Heart left ventricle (tissue), 16 donors: ENCODE measurements at regions not wholly inside any gene's neighbourhood (a gene's known extent, or its start where the extent isn't known, plus 50 kb on each side); places are given as distances from the start of the nearest gene placed in this dataset.

Source experiments
- ATAC-seq, 4 donors: fragments of 200-7000 bp; cut with Tn5 transposase; one replicate each; pipeline ENCODE4 v1.9.1; 2020 to 2022; ENCODE audit warnings: moderate library complexity in 4 of 4, mild to moderate bottlenecking in 3 of 4, moderate number of reproducible peaks in 1 of 4
- DNase-seq, 5 donors: peaks; one replicate each; pipeline ENCODE4 v3.0.0-alpha.2; 2020
- H3K27ac ChIP-seq, 12 donors: fragments of 200-600 bp; sonication (generic) in 4 of 12; one replicate each; pipeline versions ENCODE4 v1.5.0 to v1.8.0; 2016 to 2022; ENCODE audit warnings: mild to moderate bottlenecking in 2 of 12
- H3K27me3 ChIP-seq, 9 donors: fragments of 200-600 bp; sonication (generic) in 2 of 9; one replicate each; pipeline versions ENCODE4 v1.5.1 to v1.8.0; 2016 to 2022; ENCODE audit warnings: mild to moderate bottlenecking in 3 of 9
- H3K36me3 ChIP-seq, 9 donors: fragments of 200-600 bp; sonication (generic) in 2 of 9; one replicate each; pipeline versions ENCODE4 v1.5.0 to v1.8.0; 2018 to 2022; ENCODE audit warnings: mild to moderate bottlenecking in 2 of 9
- H3K4me1 ChIP-seq, 12 donors: fragments of 200-600 bp; sonication (generic) in 4 of 12; one replicate each; pipeline versions ENCODE4 v1.5.0 to v1.8.0; 2016 to 2022; ENCODE audit warnings: mild to moderate bottlenecking in 3 of 12
- H3K4me3 ChIP-seq, 12 donors: fragments of 200-600 bp; sonication (generic) in 4 of 12; one replicate each; pipeline versions ENCODE4 v1.5.0 to v1.8.0; 2017 to 2022; ENCODE audit warnings: mild to moderate bottlenecking in 9 of 12, moderate library complexity in 4 of 12
- H3K9me3 ChIP-seq, 12 donors: fragments of 200-600 bp; sonication (generic) in 4 of 12; one replicate each; pipeline versions ENCODE4 v1.5.0 to v1.8.0; 2016 to 2022; ENCODE audit warnings: mild to moderate bottlenecking in 1 of 12
- POLR2A ChIP-seq, 2 donors: fragments of 450-650 bp; IDR thresholded peaks; one replicate each; pipeline ENCODE4 v1.6.1; 2017; ENCODE audit warnings: antibody characterized with exemption in 2 of 2, mild to moderate bottlenecking in 2 of 2, moderate library complexity in 2 of 2
- WGBS, 4 donors: extraction: QIAGEN DNeasy Blood & Tissue Kit in 2 of 4; methylation state at CpG; one replicate each; pipeline versions ENCODE4 v1.1.5 to v1.1.7; 2013 to 2018; 5-methylcytosine and 5-hydroxymethylcytosine counted together
- intact Hi-C, 10 donors: fragments of 100-400 bp; cut with DNase I; formaldehyde crosslinking; loops; one replicate each; pipeline versions ENCODE4 v1.11.1 to v1.14.2; 2022
- TF ChIP-seq, protein P1 (sequence below), 12 donors: fragments of 200-600 bp; sonication (generic) in 4 of 12; IDR thresholded peaks; one replicate each; pipeline versions ENCODE4 v1.5.0 to v1.8.0; 2018 to 2022; ENCODE audit warnings: antibody characterized with exemption in 12 of 12, mild to moderate bottlenecking in 5 of 12
- donor health status: ischemic (EF 13 %, LVEDD 7.1; RV severe dilation, severe dysfunction).
- donor health status: healthy with polysubstance abuse.
- donor health status: DM: no; HTN: yes; CAD: no.
- donor health status: DM: no; HTN: no; CAD: no.
- donor health status: ischemic (EF 25% LVEDD 6.9; RV normal size, moderate dysfunction).
- donor health status: ischemic (EF 25% LVEDD 5.7; RV mildly dilated, moderate dysfunction).
- donor health status: healthy.
- donor health status: DM: yes; HTN: yes; CAD: no.
- donor health status: ischemic (EF 35%, LVEDD 5.7; RV mildly dilated, moderate dysfunction).
- donor health status: nonischemic (EF 11% LVEDD 7.7; RV severe dilation, severe dysfunction).
- donor health status: DM: yes; HTN: yes; CAD: no.
- donor health status: PGD.
- donor health status: ischemic (EF 29% LVEDD 5.4; RV normal size, mild dysfunction).
- donor health status: nonischemic (EF 23%, LVEDD 6.1; RV moderate dilation, normal function).

DNA sequence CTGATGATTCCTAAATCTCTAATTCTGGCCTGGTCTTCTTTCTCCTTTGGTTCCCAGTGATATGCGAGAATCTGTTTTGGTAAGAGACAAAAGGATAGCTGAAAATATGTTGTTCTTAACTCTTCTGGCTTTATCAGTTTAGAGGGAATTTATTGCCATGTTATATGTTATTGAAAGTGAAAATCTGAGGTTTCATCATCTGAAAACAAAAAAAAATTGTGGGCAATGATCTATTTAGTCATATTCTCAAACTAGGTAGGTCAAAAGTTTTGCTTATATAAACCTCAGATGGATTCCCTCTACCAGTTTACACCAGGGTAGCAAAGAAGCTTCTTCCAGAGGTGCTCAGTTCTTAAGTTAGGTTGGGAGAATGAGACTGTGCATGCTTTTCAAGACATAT, 103.6 kb downstream of the ITM2A start:
- no peaks in the 10 kb centered on the region for H3K9me3 ChIP-seq
- DNase-seq (no peak), ATAC-seq (no peak)
- peaks cover 0 to 15% (median 0%) of the 10 kb centered on the region in 12 donors for H3K4me1 ChIP-seq
- WGBS, 4 donors = 80 to 100% (median 93%) methylated on average over 1 of the region's 1 CpG
- intact Hi-C loops = loop anchor here in 5 of 10 donors (10.0 kb wide), 3 partner anchors 99 to 709 kb away; no protein-coding TSS in a partner anchor
- H3K4me3 ChIP-seq = no peak overlapping the region
- H3K36me3 ChIP-seq = no peaks in the 10 kb centered on the region
- peaks cover 0 to 3% (median 0%) of the 10 kb centered on the region in 9 donors for H3K27me3 ChIP-seq
- no peak overlapping the region for H3K27ac ChIP-seq
- TF ChIP-seq POLR2A (IDR thresholded peaks at IDR 0.05) = no peak

DNA sequence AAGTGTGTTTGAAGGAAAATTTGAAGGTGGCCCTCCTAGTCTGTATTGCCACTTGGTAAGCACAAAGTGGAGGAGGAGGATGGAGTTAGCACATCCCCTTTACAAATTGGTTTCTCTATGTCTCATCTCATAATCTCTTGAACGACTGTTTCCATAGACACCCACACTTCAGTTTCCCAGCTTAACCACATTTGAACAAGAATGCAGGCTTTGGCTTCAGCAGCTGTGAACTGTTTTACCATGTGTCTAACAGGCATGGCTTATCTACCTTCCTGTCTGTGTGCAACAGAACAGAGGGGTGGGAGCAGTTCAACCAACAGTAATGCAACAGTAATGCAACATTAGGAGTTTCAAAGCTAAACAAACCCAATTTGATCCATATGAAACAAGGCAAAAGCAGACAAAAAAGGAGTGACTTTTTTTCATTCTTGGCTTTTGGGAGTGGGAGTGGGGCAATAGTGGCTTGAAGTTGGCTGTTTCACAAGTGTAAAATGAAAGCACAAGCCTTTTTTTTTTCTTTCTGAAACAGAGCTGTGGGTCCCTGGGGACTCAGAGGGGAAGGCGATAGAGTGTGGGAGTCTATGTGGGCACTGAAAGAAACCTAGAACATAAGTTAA, 108.0 kb downstream of the ITM2A start:
- Histone ChIP-seq H3K36me3 (no peaks in the 10 kb centered on the region), H3K4me3 (no peak overlapping the region), H3K27ac (peak overlapping the region in 7 of 12 donors; percentile 4 to 63 (median 34)), H3K4me1 (peaks cover 0 to 16% (median 0%) of the 10 kb centered on the region in 12 donors), H3K9me3 (peaks cover 0 to 8% (median 0%) of the 10 kb centered on the region in 12 donors), H3K27me3 (peaks cover 0 to 11% (median 0%) of the 10 kb centered on the region in 9 donors)
- WGBS, 4 donors = 13 to 37% (median 21%) methylated on average over 2 of the region's 2 CpGs
- DNase-seq = peak in 3 of 5 donors; percentile 11 to 21 (median 20)
- TF ChIP-seq POLR2A (IDR thresholded peaks at IDR 0.05) = no peak
- TF ChIP-seq, protein P1, sequence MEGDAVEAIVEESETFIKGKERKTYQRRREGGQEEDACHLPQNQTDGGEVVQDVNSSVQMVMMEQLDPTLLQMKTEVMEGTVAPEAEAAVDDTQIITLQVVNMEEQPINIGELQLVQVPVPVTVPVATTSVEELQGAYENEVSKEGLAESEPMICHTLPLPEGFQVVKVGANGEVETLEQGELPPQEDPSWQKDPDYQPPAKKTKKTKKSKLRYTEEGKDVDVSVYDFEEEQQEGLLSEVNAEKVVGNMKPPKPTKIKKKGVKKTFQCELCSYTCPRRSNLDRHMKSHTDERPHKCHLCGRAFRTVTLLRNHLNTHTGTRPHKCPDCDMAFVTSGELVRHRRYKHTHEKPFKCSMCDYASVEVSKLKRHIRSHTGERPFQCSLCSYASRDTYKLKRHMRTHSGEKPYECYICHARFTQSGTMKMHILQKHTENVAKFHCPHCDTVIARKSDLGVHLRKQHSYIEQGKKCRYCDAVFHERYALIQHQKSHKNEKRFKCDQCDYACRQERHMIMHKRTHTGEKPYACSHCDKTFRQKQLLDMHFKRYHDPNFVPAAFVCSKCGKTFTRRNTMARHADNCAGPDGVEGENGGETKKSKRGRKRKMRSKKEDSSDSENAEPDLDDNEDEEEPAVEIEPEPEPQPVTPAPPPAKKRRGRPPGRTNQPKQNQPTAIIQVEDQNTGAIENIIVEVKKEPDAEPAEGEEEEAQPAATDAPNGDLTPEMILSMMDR (IDR thresholded peaks at IDR 0.05) = no peak
- intact Hi-C loops = no loop called here
- peak in 3 of 4 donors; percentile 46 to 78 (median 71) for ATAC-seq

DNA sequence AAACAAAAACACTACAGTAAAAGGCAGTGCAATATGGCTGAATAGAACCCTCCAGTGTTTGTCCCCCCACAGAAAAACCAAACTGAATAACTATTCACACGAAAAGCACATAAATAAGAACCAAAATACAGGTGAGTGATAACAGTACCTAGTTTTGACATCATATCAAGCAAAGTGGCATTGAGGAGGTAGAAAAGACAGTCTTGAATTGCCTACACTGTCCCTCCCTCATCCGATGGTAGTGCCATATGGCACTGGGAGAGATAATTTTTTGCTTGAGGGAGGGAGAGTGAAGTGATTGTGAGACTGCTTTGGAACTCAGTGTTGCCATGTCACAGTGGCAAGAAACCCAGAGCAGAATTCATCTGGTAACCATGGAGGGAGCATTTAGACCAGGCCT, 99.2 kb downstream of the GPR174 start:
- intact Hi-C loops = no loop called here
- no peaks in the 10 kb centered on the region for H3K9me3 ChIP-seq
- no peak for TF ChIP-seq POLR2A (IDR thresholded peaks at IDR 0.05)
- TF ChIP-seq, protein P1 (IDR thresholded peaks at IDR 0.05) = no peak
- peaks cover 0 to 4% (median 0%) of the 10 kb centered on the region in 9 donors for H3K27me3 ChIP-seq
- 59 to 80% (median 68%) methylated on average over 2 of the region's 2 CpGs for WGBS, 4 donors
- H3K27ac ChIP-seq = no peak overlapping the region
- ATAC-seq (no peak), DNase-seq (no peak)
- no peaks in the 10 kb centered on the region for H3K36me3 ChIP-seq
- no peaks in the 10 kb centered on the region for H3K4me1 ChIP-seq
- H3K4me3 ChIP-seq = no peak overlapping the region

DNA sequence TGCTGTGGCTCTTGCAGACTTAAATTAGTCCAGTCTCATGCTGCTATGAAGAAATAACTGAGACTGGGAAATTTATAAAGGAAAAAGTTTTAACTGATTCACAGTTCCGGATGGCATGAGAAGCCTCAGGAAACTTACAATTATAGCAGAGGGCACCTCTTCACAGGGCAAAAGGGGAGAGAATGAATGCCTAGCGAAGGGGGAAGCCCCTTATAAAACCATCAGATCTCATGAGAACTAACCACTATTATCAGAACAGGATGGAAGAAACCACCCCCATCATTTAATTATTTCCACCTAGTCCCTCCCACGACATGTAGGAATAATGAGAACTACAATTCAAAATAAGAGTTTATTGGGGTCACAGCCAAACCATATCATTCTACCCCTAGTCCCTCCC, 91.4 kb downstream of the GPR174 start:
- no peak overlapping the region for H3K27ac ChIP-seq
- H3K9me3 ChIP-seq = no peaks in the 10 kb centered on the region
- intact Hi-C loops = no loop called here
- no peaks in the 10 kb centered on the region for H3K36me3 ChIP-seq
- WGBS, 4 donors = 65 to 78% (median 66%) methylated on average over 3 of the region's 3 CpGs
- no peaks in the 10 kb centered on the region for H3K4me1 ChIP-seq
- DNase-seq = no peak
- TF ChIP-seq, protein P1 (IDR thresholded peaks at IDR 0.05) = no peak
- no peak for TF ChIP-seq POLR2A (IDR thresholded peaks at IDR 0.05)
- peaks cover 0 to 4% (median 0%) of the 10 kb centered on the region in 9 donors for H3K27me3 ChIP-seq
- H3K4me3 ChIP-seq = no peak overlapping the region
- no peak for ATAC-seq

DNA sequence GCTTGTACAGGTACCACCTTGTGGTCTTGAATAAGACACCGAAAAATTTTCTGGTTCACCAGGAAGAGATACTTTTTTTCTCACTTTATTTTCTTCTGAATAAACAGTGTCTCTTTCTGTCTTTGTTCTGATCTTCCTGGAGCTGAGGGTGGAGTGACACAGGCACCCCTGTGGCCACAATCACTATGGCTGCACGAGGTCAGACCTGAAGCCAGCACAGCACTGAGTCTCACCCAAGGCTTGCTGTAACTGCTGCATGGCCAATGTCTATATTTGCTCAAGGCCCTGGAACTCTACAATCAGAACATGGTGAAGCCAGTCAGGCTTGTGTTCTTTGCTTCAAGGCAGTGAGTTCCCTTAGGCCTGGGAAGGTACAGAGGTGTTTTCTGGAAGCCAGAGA, 87.2 kb downstream of the GPR174 start:
- intact Hi-C loops = no loop called here
- Histone ChIP-seq H3K4me1 (no peaks in the 10 kb centered on the region), H3K27me3 (no peaks in the 10 kb centered on the region), H3K9me3 (no peaks in the 10 kb centered on the region), H3K27ac (no peak overlapping the region), H3K36me3 (no peaks in the 10 kb centered on the region), H3K4me3 (no peak overlapping the region)
- ATAC-seq (no peak), DNase-seq (no peak)
- no peak for TF ChIP-seq POLR2A (IDR thresholded peaks at IDR 0.05)
- TF ChIP-seq, protein P1 (IDR thresholded peaks at IDR 0.05) = no peak
- WGBS, 4 donors = 54 to 82% (median 67%) methylated on average over 2 of the region's 2 CpGs
